Suprapubic skin (tissue), 4 donors: ENCODE measurements at regions not wholly inside any gene's neighbourhood (a gene's known extent, or its start where the extent isn't known, plus 50 kb on each side); places are given as distances from the start of the nearest gene placed in this dataset.

Source experiments
- DNase-seq, 2 donors: peaks; one replicate each; pipeline ENCODE4 v3.0.0-alpha.2; 2019; ENCODE audit warnings: low spot score in 2 of 2
- H3K27ac ChIP-seq: fragments of 200-600 bp; sonication (generic); one replicate; pipeline ENCODE4 v1.5.1; 2019
- H3K27me3 ChIP-seq: fragments of 200-600 bp; sonication (generic); one replicate; pipeline ENCODE4 v1.5.1; 2019
- H3K36me3 ChIP-seq: fragments of 200-600 bp; sonication (generic); one replicate; pipeline ENCODE4 v1.5.1; 2019
- H3K4me1 ChIP-seq: fragments of 200-600 bp; sonication (generic); one replicate; pipeline ENCODE4 v1.5.1; 2019
- H3K4me3 ChIP-seq: fragments of 200-600 bp; sonication (generic); one replicate; pipeline ENCODE4 v1.5.1; 2019; ENCODE audit warnings: mild to moderate bottlenecking
- H3K9me3 ChIP-seq: fragments of 200-600 bp; sonication (generic); one replicate; pipeline ENCODE4 v1.5.1; 2019
- CTCF ChIP-seq, 2 donors: fragments of 200-600 bp in 1 of 2; fragments of 450-650 bp in 1 of 2; sonication (generic) in 1 of 2; IDR thresholded peaks; one replicate each; pipeline ENCODE4 v1.5.1; 2016 to 2019; ENCODE audit warnings: antibody characterized with exemption in 2 of 2, mild to moderate bottlenecking in 1 of 2, moderate library complexity in 1 of 2
- EP300 ChIP-seq: sonication (generic); formaldehyde crosslinking; IDR thresholded peaks from one replicate; pipeline ENCODE4 v1.6.1; 2017; ENCODE audit warnings: antibody characterized with exemption
- POLR2A ChIP-seq, 2 donors: fragments of 450-650 bp; IDR thresholded peaks; one replicate each; pipeline ENCODE4 v1.6.1; 2017; ENCODE audit warnings: antibody characterized with exemption in 2 of 2, mild to moderate bottlenecking in 2 of 2, moderate library complexity in 2 of 2
- POLR2AphosphoS5 ChIP-seq, 3 donors: sonication (generic); formaldehyde crosslinking; IDR thresholded peaks; one replicate each; pipeline ENCODE4 v1.6.1; 2017; ENCODE audit warnings: antibody characterized with exemption in 3 of 3
- WGBS: methylation state at CpG from one replicate; pipeline ENCODE4 v1.1.5; 2018; 5-methylcytosine and 5-hydroxymethylcytosine counted together

- no peak for TF ChIP-seq EP300
- TF ChIP-seq POLR2AphosphoS5 (IDR thresholded peaks at IDR 0.05): no peak
- TF ChIP-seq CTCF (IDR thresholded peaks at IDR 0.05): no peak
- TF ChIP-seq POLR2A (IDR thresholded peaks at IDR 0.05): no peak
- Histone ChIP-seq H3K27me3 (no peaks in the 10 kb centered on the region), H3K36me3 (no peaks in the 10 kb centered on the region), H3K4me1 (no peaks in the 10 kb centered on the region), H3K27ac (no peak overlapping the region), H3K9me3 (no peaks in the 10 kb centered on the region), H3K4me3 (no peak overlapping the region)
- DNase-seq: no peak
Observed at GRCh38 chr20:60148885-60149284, 190.7 kb downstream of the CDH26 start.

- no peak for TF ChIP-seq CTCF (IDR thresholded peaks at IDR 0.05)
- no peak for TF ChIP-seq POLR2A (IDR thresholded peaks at IDR 0.05)
- no peak for TF ChIP-seq POLR2AphosphoS5 (IDR thresholded peaks at IDR 0.05)
- no peak for TF ChIP-seq EP300
- WGBS: 71% methylated on average over 3 of the region's 3 CpGs
- Histone ChIP-seq H3K4me3 (no peak overlapping the region), H3K27ac (no peak overlapping the region), H3K4me1 (no peaks in the 10 kb centered on the region), H3K27me3 (no peaks in the 10 kb centered on the region), H3K36me3 (no peaks in the 10 kb centered on the region), H3K9me3 (no peaks in the 10 kb centered on the region)
- DNase-seq: no peak
Observed at GRCh38 chr20:60152792-60153191, 194.6 kb downstream of the CDH26 start.

GRCh38 chr20:60160451-60161145 lies 202.4 kb downstream of the CDH26 start:
- TF ChIP-seq CTCF (IDR thresholded peaks at IDR 0.05) (no peak), POLR2AphosphoS5 (IDR thresholded peaks at IDR 0.05) (no peak), EP300 (no peak), POLR2A (IDR thresholded peaks at IDR 0.05) (no peak)
- no peak for DNase-seq
- Histone ChIP-seq H3K4me1 (no peaks in the 10 kb centered on the region), H3K4me3 (no peak overlapping the region), H3K27ac (no peak overlapping the region), H3K27me3 (peaks cover 3% of the 10 kb centered on the region), H3K9me3 (no peaks in the 10 kb centered on the region), H3K36me3 (no peaks in the 10 kb centered on the region)
- WGBS: 92% methylated on average over 2 of the region's 2 CpGs

- Histone ChIP-seq H3K9me3 (no peaks in the 10 kb centered on the region), H3K4me1 (no peaks in the 10 kb centered on the region), H3K27me3 (peaks cover 3% of the 10 kb centered on the region), H3K36me3 (no peaks in the 10 kb centered on the region), H3K27ac (no peak overlapping the region), H3K4me3 (no peak overlapping the region)
- no peak for DNase-seq
- TF ChIP-seq CTCF (IDR thresholded peaks at IDR 0.05) (no peak), POLR2AphosphoS5 (IDR thresholded peaks at IDR 0.05) (no peak), EP300 (no peak), POLR2A (IDR thresholded peaks at IDR 0.05) (no peak)
- WGBS: 86% methylated on average over 1 of the region's 1 CpG
Observed at GRCh38 chr20:60167812-60168211, 209.6 kb downstream of the CDH26 start.

GRCh38 chr20:60168963-60169362 lies 210.7 kb downstream of the CDH26 start:
- no peak overlapping the region for H3K27ac ChIP-seq
- no peaks in the 10 kb centered on the region for H3K9me3 ChIP-seq
- WGBS: 75% methylated on average over 1 of the region's 1 CpG
- no peaks in the 10 kb centered on the region for H3K36me3 ChIP-seq
- no peaks in the 10 kb centered on the region for H3K4me1 ChIP-seq
- peaks cover 1% of the 10 kb centered on the region for H3K27me3 ChIP-seq
- DNase-seq: no peak
- TF ChIP-seq EP300: no peak
- no peak for TF ChIP-seq POLR2AphosphoS5 (IDR thresholded peaks at IDR 0.05)
- TF ChIP-seq POLR2A (IDR thresholded peaks at IDR 0.05): no peak
- TF ChIP-seq CTCF (IDR thresholded peaks at IDR 0.05): no peak
- H3K4me3 ChIP-seq: no peak overlapping the region
